Spinal cord (tissue), 9 donors: ENCODE measurements at regions not wholly inside any gene's neighbourhood (a gene's known extent, or its start where the extent isn't known, plus 50 kb on each side); places are given as distances from the start of the nearest gene placed in this dataset.
A peak's percentile ranks its signal among the peaks of the same experiment; 100 is the strongest.
"Not testable (repeated sequence)": the region's sequence is repeated elsewhere in the genome, so short reads cannot be mapped to it uniquely, and the experiment has no call there.

Source experiments
- DNase-seq, 6 donors: peaks; one replicate each; pipeline versions ENCODE4 v3.0.0 to v3.0.0-alpha.2; 2013 to 2015; ENCODE audit warnings: low spot score in 6 of 6, low read depth in 4 of 6
- H3K27ac ChIP-seq: one replicate; pipeline ENCODE4 v1.5.1; 2013; ENCODE audit warnings: low read depth, low read length, control low read depth
- H3K27me3 ChIP-seq: one replicate; pipeline ENCODE4 v1.6.1; 2013; ENCODE audit warnings: low read length; ENCODE audit not compliant: control insufficient read depth, insufficient read depth
- H3K36me3 ChIP-seq: one replicate; pipeline ENCODE4 v1.6.1; 2013; ENCODE audit warnings: low read length; ENCODE audit not compliant: control insufficient read depth, insufficient read depth
- H3K4me1 ChIP-seq: one replicate; pipeline ENCODE4 v1.6.1; 2013; ENCODE audit warnings: low read length; ENCODE audit not compliant: control insufficient read depth, insufficient read depth
- H3K4me3 ChIP-seq: one replicate; pipeline ENCODE4 v1.5.1; 2013; ENCODE audit warnings: low read depth, low read length, control low read depth
- H3K9me3 ChIP-seq: one replicate; pipeline ENCODE4 v1.6.1; 2013; ENCODE audit warnings: low read length; ENCODE audit not compliant: control insufficient read depth, insufficient read depth
- WGBS: methylation state at CpG from one replicate; pipeline ENCODE4 v1.1.5; 2013; ENCODE audit warnings: missing lambda C conversion rate; ENCODE audit not compliant: insufficient coverage; 5-methylcytosine and 5-hydroxymethylcytosine counted together
- donor health status: healthy.

DNA sequence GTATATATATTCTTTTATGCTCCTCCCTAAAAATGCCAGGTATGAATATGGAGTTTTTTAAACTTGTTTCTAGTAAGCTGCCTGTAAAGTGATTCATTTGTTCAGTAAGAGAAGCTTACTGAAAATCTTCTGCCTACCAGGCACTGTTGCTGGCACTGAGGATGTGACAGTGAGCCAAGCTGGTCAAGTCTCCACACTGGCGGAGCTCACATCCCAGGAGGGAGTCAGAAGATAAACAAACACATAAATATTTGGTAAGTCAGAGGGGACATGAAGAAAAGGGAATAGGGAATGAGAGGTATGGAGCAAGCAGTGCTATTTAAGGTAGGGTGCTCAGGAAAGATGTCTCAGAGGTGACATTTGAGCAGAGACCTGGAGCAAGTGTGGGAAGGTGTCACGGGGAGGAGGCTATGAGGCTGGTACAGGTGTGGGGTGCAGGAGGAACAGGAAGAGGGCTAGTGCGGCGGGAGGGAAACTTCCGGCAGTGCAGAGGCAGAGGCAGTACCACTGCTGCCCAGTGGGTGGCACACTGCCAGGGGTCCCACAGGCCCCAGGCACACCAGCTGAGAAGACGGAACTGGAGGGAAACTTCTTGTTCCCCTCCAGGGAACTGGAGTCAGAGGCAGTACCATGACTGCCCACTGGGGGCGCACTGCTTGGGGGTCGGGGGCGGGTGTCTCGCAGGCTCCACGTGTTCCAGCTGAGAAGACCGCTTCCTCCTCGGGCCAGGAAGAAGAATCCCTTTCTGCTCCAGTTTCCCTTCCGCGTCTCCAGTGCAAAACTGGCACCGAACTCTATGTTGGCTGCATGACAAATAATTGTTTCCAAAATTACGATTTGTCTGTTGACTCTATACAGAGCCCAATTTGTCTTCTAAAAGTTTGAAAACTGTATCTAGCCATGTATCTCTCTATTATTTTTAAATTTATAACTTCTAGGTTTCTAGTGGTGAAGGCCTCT lies 161.0 kb downstream of the TEX36 start:
- Histone ChIP-seq H3K36me3 (no peaks in the 10 kb centered on the region), H3K27me3 (no peaks in the 10 kb centered on the region), H3K4me3 (no peak overlapping the region), H3K9me3 (no peaks in the 10 kb centered on the region), H3K27ac (no peak overlapping the region), H3K4me1 (no peaks in the 10 kb centered on the region)
- WGBS, result 67% methylated on average over 15 of the region's 17 CpGs
- no peak for DNase-seq

DNA sequence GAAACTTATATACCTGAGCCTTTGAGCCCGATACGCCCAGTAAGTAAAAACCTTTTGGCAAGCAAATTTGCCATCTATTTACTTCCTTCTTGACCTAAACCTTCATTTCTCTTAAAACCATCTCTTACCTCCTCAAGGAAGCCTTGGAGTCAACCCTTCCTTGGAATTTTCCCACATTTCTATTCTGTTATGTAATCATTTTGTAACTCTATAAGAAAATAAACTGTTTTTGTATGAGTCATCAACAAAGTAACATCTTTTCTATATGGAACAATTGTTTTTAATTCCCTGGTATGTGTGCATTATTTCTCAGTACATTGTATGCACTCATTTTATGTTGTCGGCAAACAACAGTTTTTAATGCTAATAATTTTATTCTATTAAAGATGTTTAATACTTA lies 162.0 kb downstream of the TEX36 start:
- H3K27ac ChIP-seq, result no peak overlapping the region
- H3K9me3 ChIP-seq, result no peaks in the 10 kb centered on the region
- H3K36me3 ChIP-seq, result no peaks in the 10 kb centered on the region
- H3K27me3 ChIP-seq, result no peaks in the 10 kb centered on the region
- peaks cover under 1% of the 10 kb centered on the region for H3K4me1 ChIP-seq
- no peak overlapping the region for H3K4me3 ChIP-seq
- 96% methylated on average over 2 of the region's 3 CpGs for WGBS
- DNase-seq, result no peak

DNA sequence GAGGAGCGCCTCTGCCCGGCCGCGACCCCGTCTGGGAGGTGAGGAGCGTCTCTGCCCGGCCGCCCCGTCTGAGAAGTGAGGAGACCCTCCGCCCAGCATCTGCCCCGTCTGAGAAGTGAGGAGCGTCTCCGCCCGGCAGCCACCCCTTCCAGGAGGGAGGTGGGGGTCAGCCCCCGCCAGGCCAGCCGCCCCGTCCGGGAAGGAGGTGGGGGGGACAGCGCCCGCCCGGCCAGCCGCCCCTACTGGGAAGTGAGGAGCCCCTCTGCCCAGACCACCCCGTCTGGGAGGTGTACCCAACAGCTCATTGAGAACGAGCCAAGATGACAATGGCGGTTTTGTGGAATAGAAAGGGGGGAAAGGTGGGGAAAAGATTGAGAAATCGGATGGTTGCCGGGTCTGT lies 164.6 kb downstream of the TEX36 start:
- not testable (repeated sequence) for H3K27me3 ChIP-seq, H3K4me3 ChIP-seq, DNase-seq, H3K9me3 ChIP-seq, H3K36me3 ChIP-seq, H3K27ac ChIP-seq
- 99% methylated on average over 12 of the region's 27 CpGs for WGBS
- peaks cover 18% of the 10 kb centered on the region for H3K4me1 ChIP-seq

DNA sequence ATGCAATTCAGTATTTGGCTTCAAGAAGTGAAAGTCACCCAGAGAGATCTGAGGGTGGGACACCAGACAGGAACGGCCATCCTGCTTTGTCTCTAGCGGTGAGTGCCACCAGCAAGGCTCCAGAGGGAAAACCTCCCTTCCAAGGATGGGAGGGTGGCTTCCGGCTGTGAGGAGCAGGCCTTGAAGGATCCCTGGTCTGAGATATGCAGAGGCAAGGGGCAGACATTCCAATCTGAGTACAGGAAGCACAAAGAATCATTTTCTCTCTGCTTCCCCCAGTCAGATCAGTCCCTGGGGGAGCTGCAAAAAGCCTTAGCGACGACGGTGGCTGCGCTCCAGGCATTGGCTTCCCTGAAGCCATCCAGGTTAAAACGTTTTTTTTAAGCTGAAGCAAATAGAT lies 167.4 kb downstream of the TEX36 start:
- no peak overlapping the region for H3K27ac ChIP-seq
- H3K4me1 ChIP-seq, result peaks cover 20% of the 10 kb centered on the region
- no peak overlapping the region for H3K4me3 ChIP-seq
- H3K36me3 ChIP-seq, result no peaks in the 10 kb centered on the region
- no peak for DNase-seq
- H3K9me3 ChIP-seq, result no peaks in the 10 kb centered on the region
- H3K27me3 ChIP-seq, result no peaks in the 10 kb centered on the region
- WGBS, result 60% methylated on average over 2 of the region's 8 CpGs

DNA sequence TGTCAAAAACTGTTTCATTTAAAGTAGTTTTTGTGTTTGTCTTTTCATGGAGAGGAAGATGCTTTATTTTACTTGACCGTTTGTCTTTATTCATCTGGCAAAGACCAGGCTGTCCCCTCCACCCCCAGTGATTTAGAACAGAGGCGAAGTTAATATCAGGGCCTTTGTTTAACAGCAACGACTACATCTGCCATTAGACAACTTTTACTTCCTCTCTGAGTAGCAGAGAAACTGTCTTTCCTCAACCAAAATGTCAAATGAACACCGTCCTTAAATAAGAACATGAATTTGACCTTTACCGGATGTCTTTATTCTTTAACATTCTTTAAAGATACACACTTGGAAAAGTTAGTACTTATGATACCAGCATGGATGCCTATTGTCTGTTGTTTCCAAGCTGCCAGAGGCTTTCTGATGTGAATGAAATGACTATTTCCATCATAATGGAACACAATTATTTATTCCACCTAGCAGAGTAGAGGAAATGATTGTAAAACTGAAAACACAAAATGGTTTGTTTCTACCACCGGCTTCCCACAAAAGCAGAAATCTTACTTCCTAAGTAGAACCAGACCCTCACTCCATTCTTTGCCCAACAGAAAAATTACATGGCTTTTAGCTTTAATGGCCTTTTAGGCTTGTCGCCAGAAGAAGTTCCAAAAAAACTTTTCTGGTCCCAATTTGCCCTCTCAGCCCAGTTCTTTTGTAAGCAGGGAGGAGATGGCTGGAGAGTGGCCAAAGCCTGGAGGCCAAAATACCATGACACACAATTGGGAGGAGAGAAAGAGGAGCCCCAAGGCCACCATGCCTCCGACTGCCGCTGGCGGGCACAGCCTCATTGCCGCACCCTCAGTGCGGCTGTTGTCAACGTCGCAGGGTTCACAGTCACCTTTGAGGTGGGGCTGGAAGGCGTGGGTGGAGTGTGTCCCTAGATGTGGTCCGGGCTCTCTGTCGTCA lies 168.5 kb downstream of the TEX36 start:
- no peak overlapping the region for H3K27ac ChIP-seq
- H3K4me1 ChIP-seq, result peaks cover 20% of the 10 kb centered on the region
- no peaks in the 10 kb centered on the region for H3K9me3 ChIP-seq
- DNase-seq, result peak in 2 of 6 donors; percentile 59 to 63
- H3K36me3 ChIP-seq, result no peaks in the 10 kb centered on the region
- H3K27me3 ChIP-seq, result no peaks in the 10 kb centered on the region
- no peak overlapping the region for H3K4me3 ChIP-seq
- WGBS, result 60% methylated on average over 5 of the region's 17 CpGs

DNA sequence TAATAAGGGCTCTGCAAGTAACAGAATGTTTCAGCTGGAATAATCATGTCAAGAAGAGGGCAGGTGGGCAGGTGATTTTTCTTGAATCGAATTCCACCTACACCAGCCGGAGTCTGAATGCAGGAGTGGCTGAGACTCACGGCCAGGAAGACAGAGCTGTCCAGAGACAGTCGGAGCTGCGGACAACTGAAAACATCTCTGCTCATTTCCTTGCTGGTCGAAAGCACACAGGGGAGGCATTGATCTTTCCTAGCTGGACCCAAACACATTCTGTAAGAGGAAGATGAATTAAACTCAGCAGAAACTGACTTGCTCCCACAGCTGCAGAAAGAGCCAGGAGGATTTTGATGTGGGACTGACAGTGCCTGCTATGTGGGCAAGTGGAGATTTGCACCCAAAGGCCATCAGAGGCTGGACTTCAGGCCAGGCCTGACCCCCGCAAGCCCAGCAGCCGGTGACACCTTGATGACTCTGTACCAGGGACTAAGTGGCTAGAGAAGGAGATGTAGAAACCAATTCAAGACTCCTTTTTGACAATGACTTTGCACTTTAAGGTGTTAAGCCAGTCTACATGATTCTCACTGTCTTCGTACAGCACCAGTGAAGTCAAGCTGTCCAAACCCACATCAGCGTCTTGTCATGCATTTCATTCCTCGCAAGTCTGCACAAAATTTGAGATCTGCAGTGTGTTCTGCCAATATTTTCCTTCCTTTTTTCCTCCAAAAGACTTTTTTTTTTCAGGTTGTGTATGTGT lies 169.4 kb downstream of the TEX36 start:
- Histone ChIP-seq H3K4me1 (peaks cover 20% of the 10 kb centered on the region), H3K9me3 (no peaks in the 10 kb centered on the region), H3K4me3 (no peak overlapping the region), H3K27ac (no peak overlapping the region), H3K36me3 (no peaks in the 10 kb centered on the region), H3K27me3 (no peaks in the 10 kb centered on the region)
- DNase-seq, result peak in 1 of 6 donors; percentile 46
- WGBS, result 74% methylated on average over 9 of the region's 11 CpGs

DNA sequence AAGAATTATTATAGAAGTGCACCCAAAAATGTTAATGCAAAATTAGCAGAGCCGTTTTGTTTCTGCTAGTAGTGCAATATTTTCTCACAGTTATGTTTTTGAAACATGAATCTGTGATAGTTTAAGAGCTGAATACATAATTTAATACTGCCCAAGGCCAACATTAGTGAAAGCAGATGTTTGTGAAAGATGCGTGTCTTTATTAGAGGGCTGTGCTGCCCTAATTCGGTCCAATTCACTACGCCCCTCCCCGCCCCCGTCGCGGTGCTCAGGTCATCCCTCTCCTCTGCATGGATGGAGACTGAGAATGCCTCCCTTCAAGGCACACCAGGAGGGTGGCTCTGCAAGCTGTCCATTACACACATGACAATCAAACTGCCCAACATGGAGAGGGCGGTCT lies 172.0 kb downstream of the TEX36 start:
- H3K4me3 ChIP-seq, result no peak overlapping the region
- H3K4me1 ChIP-seq, result peaks cover 19% of the 10 kb centered on the region
- 100% methylated on average over 1 of the region's 9 CpGs for WGBS
- no peaks in the 10 kb centered on the region for H3K9me3 ChIP-seq
- no peak for DNase-seq
- no peaks in the 10 kb centered on the region for H3K36me3 ChIP-seq
- no peaks in the 10 kb centered on the region for H3K27me3 ChIP-seq
- H3K27ac ChIP-seq, result no peak overlapping the region

DNA sequence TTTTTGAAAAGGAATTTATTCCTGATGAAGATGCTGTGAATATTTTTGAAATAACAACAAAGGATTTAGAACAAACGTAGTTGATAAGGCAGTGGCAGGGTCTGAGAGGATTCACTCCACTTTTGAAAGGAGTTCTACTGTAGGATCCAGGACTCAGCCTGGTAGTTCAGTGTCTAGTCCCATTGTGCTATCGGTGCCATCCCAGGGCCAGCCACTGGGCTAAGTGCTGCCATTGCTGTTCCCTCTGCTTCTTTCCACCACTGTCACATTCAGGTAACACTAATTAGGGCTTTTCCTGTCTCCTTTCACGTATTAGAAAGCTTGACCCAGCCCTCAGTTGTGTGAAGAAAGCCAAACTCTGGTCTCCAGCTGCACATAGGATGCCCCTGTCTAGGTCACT lies 177.3 kb downstream of the TEX36 start:
- H3K36me3 ChIP-seq, result no peaks in the 10 kb centered on the region
- no peak overlapping the region for H3K27ac ChIP-seq
- no peak for DNase-seq
- no peaks in the 10 kb centered on the region for H3K9me3 ChIP-seq
- 84% methylated on average over 3 of the region's 3 CpGs for WGBS
- H3K4me1 ChIP-seq, result no peaks in the 10 kb centered on the region
- H3K4me3 ChIP-seq, result no peak overlapping the region
- no peaks in the 10 kb centered on the region for H3K27me3 ChIP-seq

DNA sequence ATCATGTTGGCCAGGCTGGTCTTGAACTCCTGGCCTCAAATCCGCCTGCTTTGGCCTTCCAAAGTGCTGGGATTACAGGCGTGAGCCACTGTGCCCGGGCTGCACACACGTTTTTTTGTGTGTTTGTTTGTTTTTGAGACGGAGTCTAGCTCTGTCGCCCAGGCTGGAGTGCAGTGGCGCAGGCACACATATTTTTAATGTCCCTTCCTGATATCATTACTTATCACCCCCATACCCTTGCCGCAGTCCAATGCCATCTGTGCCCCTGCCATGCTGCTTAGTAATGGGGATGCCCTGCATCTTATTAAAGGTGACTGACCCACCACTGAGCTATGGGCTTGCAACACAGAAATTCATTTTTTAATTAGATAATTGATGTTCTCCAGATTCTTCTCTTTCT lies 180.7 kb downstream of the TEX36 start:
- H3K36me3 ChIP-seq, result no peaks in the 10 kb centered on the region
- H3K27me3 ChIP-seq, result no peaks in the 10 kb centered on the region
- H3K4me3 ChIP-seq, result no peak overlapping the region
- WGBS, result no CpG with 5 or more reads among the region's 8 CpGs
- DNase-seq, result no peak
- no peak overlapping the region for H3K27ac ChIP-seq
- no peaks in the 10 kb centered on the region for H3K4me1 ChIP-seq
- H3K9me3 ChIP-seq, result no peaks in the 10 kb centered on the region
